ENCODE measurements at regions not wholly inside any gene's neighbourhood (a gene's known extent, or its start where the extent isn't known, plus 50 kb on each side); places are given as distances from the start of the nearest gene placed in this dataset.

DNA sequence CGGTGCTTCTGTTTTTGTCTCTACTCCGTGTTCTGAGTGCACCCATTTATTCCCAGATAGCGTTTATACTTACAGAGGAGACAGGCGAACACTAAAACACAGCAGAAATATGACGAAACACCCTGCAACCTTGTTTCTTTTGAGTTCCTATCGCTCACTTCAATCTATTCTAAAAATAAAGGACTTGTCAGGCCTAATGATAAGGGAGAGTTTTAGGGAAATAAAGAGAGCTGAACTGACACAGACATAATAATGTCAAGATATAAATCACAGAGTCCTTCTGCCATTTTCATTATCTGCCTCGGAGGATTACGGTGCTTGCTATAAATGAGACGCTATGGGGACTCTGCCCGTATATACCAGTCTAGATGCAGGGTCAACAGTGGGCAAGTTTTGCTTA lies 659.7 kb upstream of the SALL3 start:
- no peaks in the 10 kb centered on the region for H3K79me2 ChIP-seq (ENCODE audit: control insufficient read depth, low read length)
- H3K4me2 ChIP-seq (ENCODE audit: low read length): no peak overlapping the region
- H4K20me1 ChIP-seq (ENCODE audit: control insufficient read depth, insufficient read depth, low read depth, low read length): no peaks in the 10 kb centered on the region
- no peaks in the 10 kb centered on the region for H3F3A ChIP-seq (ENCODE audit: control insufficient read depth, insufficient read depth)
- H3K4me1 ChIP-seq (ENCODE audit: control insufficient read depth, low read length): no peaks in the 10 kb centered on the region
- H3K9me3 ChIP-seq (ENCODE audit: control insufficient read depth, insufficient read depth, low read length): no peaks in the 10 kb centered on the region
- no peak for TF ChIP-seq EZH2phosphoT487 (IDR thresholded peaks at IDR 0.05; ENCODE audit: borderline replicate concordance, low read length)
- TF ChIP-seq, protein P1, sequence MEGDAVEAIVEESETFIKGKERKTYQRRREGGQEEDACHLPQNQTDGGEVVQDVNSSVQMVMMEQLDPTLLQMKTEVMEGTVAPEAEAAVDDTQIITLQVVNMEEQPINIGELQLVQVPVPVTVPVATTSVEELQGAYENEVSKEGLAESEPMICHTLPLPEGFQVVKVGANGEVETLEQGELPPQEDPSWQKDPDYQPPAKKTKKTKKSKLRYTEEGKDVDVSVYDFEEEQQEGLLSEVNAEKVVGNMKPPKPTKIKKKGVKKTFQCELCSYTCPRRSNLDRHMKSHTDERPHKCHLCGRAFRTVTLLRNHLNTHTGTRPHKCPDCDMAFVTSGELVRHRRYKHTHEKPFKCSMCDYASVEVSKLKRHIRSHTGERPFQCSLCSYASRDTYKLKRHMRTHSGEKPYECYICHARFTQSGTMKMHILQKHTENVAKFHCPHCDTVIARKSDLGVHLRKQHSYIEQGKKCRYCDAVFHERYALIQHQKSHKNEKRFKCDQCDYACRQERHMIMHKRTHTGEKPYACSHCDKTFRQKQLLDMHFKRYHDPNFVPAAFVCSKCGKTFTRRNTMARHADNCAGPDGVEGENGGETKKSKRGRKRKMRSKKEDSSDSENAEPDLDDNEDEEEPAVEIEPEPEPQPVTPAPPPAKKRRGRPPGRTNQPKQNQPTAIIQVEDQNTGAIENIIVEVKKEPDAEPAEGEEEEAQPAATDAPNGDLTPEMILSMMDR (IDR thresholded peaks at IDR 0.05; ENCODE audit: low read depth, low read length, poor library complexity, severe bottlenecking): no peak
- no peaks in the 10 kb centered on the region for H3K36me3 ChIP-seq (ENCODE audit: control insufficient read depth, low read length)
- H3K27ac ChIP-seq (ENCODE audit: low read depth, low read length): no peak overlapping the region
- H3K4me3 ChIP-seq (ENCODE audit: low read length): no peak overlapping the region
- no peaks in the 10 kb centered on the region for H3K9me2 ChIP-seq (replicated peaks; ENCODE audit: control insufficient read depth, low read length)
- H3K27me3 ChIP-seq (ENCODE audit: control insufficient read depth, low read length): no peaks in the 10 kb centered on the region

DNA sequence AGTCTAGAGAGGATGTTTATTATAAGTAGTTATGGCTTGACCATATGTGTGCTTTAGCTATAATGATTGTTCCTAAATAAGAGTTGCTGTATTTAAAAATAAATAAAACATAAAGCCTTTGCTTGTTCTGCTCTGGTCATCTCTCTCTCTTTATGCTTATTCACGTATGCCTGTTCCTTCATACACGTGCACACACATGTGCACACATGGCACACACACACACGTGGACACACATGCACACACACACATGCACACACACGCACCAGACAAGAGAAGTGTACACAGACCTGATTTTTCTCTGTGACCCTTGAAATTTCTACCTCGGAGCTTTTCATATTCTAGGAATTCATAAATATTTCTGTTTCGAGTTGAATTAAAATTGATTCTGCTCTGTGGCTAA lies 658.2 kb upstream of the SALL3 start:
- Histone ChIP-seq H3K9me3 (ENCODE audit: control insufficient read depth, insufficient read depth, low read length) (no peaks in the 10 kb centered on the region), H3K27me3 (ENCODE audit: control insufficient read depth, low read length) (no peaks in the 10 kb centered on the region), H3K4me1 (ENCODE audit: control insufficient read depth, low read length) (no peaks in the 10 kb centered on the region), H3K79me2 (ENCODE audit: control insufficient read depth, low read length) (no peaks in the 10 kb centered on the region), H4K20me1 (ENCODE audit: control insufficient read depth, insufficient read depth, low read depth, low read length) (no peaks in the 10 kb centered on the region), H3F3A (ENCODE audit: control insufficient read depth, insufficient read depth) (no peaks in the 10 kb centered on the region), H3K4me2 (ENCODE audit: low read length) (no peak overlapping the region), H3K9me2 (replicated peaks; ENCODE audit: control insufficient read depth, low read length) (no peaks in the 10 kb centered on the region), H3K36me3 (ENCODE audit: control insufficient read depth, low read length) (no peaks in the 10 kb centered on the region), H3K4me3 (ENCODE audit: low read length) (no peak overlapping the region), H3K27ac (ENCODE audit: low read depth, low read length) (no peak overlapping the region)
- TF ChIP-seq, protein P1 (IDR thresholded peaks at IDR 0.05; ENCODE audit: low read depth, low read length, poor library complexity, severe bottlenecking): no peak
- TF ChIP-seq EZH2phosphoT487 (IDR thresholded peaks at IDR 0.05; ENCODE audit: borderline replicate concordance, low read length): no peak

DNA sequence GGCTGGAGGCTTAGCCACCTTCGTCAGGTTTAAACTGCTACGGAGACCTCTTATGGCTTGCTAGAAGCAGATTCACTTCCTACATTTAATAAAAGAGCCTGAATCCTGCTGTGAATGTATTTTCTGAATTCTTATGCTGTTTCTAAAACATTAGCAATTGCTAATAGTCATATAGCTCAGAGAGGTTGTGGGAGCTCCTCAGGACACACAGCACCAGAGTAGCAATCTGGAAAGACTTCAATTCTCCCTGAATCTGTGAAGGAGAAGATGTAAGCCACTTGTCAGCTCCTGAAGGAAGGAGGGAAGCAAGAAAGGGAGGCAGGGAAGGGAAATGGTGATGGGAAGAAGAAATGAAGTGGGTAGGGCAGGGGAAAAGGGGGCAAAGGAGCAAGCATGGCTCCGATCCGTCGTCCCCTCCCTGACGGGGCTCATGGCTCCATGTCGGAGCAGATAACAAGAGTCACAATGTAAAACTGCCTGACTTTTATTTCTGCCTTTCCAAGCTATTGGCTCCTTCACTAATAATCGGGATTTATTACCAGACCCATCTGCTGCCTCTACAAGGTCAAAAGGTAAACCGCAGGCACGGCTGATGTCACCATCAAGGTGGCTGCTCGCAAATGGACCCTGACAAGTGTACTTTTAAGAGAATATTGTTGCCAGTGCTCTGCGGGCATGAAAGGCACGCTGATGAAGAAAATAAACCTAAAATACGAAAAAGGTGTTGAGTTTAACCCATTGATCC lies 656.0 kb upstream of the SALL3 start:
- no peaks in the 10 kb centered on the region for H3K9me2 ChIP-seq (replicated peaks; ENCODE audit: control insufficient read depth, low read length)
- no peak overlapping the region for H3K4me3 ChIP-seq (ENCODE audit: low read length)

More for the DNA sequence above, 656.0 kb upstream of the SALL3 start:
- H3K36me3 ChIP-seq (ENCODE audit: control insufficient read depth, low read length): no peaks in the 10 kb centered on the region
- no peak overlapping the region for H3K27ac ChIP-seq (ENCODE audit: low read depth, low read length)
- H3K9me3 ChIP-seq (ENCODE audit: control insufficient read depth, insufficient read depth, low read length): no peaks in the 10 kb centered on the region
- H3K4me2 ChIP-seq (ENCODE audit: low read length): no peak overlapping the region
- H3K4me1 ChIP-seq (ENCODE audit: control insufficient read depth, low read length): no peaks in the 10 kb centered on the region
- no peaks in the 10 kb centered on the region for H3F3A ChIP-seq (ENCODE audit: control insufficient read depth, insufficient read depth)
- H3K79me2 ChIP-seq (ENCODE audit: control insufficient read depth, low read length): no peaks in the 10 kb centered on the region
- H3K27me3 ChIP-seq (ENCODE audit: control insufficient read depth, low read length): no peaks in the 10 kb centered on the region
- no peaks in the 10 kb centered on the region for H4K20me1 ChIP-seq (ENCODE audit: control insufficient read depth, insufficient read depth, low read depth, low read length)
- TF ChIP-seq, protein P1 (IDR thresholded peaks at IDR 0.05; ENCODE audit: low read depth, low read length, poor library complexity, severe bottlenecking): no peak
- no peak for TF ChIP-seq EZH2phosphoT487 (IDR thresholded peaks at IDR 0.05; ENCODE audit: borderline replicate concordance, low read length)
